Breast epithelium (tissue), 3 donors: ENCODE measurements at regions not wholly inside any gene's neighbourhood (a gene's known extent, or its start where the extent isn't known, plus 50 kb on each side); places are given as distances from the start of the nearest gene placed in this dataset.

Experiments used
- POLR2A ChIP-seq: fragments of 450-650 bp; IDR thresholded peaks from one replicate; pipeline ENCODE4 v1.6.1; 2016; ENCODE audit warnings: antibody characterized with exemption, mild to moderate bottlenecking, moderate library complexity
- TF ChIP-seq, protein P1 (sequence below), 3 donors: fragments of 450-650 bp; IDR thresholded peaks; one replicate each; pipeline ENCODE4 v1.5.1; 2016 to 2017; ENCODE audit warnings: antibody characterized with exemption in 3 of 3, mild to moderate bottlenecking in 3 of 3, moderate library complexity in 3 of 3

DNA sequence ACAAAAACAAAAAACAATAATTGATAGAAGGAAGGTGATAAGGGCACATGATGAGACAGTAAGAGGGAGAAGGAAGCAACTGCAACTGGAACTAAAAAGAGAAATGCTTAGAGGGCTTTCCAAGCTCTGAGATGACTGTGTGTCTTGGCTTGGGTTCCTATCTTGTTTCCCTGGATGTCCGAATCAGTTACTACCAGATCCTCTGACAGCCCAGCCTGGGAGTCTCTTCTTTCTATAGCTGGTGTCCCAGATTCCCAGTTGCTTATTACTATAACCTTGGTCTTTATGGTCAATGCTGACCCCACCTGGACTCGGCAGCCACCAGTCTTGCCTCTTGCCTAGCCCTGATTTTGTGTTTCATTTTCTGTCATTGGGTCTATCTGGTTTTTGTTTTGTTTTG is 116.4 kb downstream of the RFC3 start:
- TF ChIP-seq POLR2A: no peak
- TF ChIP-seq, protein P1, sequence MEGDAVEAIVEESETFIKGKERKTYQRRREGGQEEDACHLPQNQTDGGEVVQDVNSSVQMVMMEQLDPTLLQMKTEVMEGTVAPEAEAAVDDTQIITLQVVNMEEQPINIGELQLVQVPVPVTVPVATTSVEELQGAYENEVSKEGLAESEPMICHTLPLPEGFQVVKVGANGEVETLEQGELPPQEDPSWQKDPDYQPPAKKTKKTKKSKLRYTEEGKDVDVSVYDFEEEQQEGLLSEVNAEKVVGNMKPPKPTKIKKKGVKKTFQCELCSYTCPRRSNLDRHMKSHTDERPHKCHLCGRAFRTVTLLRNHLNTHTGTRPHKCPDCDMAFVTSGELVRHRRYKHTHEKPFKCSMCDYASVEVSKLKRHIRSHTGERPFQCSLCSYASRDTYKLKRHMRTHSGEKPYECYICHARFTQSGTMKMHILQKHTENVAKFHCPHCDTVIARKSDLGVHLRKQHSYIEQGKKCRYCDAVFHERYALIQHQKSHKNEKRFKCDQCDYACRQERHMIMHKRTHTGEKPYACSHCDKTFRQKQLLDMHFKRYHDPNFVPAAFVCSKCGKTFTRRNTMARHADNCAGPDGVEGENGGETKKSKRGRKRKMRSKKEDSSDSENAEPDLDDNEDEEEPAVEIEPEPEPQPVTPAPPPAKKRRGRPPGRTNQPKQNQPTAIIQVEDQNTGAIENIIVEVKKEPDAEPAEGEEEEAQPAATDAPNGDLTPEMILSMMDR (IDR thresholded peaks at IDR 0.05): no peak
